Endothelial cell of umbilical vein (primary cell): ENCODE measurements at regions not wholly inside any gene's neighbourhood (a gene's known extent, or its start where the extent isn't known, plus 50 kb on each side); places are given as distances from the start of the nearest gene placed in this dataset.

Experiments
- BruUV-seq: library from RNA; stranded (reverse); fragments of 400-500 nt; replicated peaks from 2 replicates; lab custom pipeline; 2021; lab: Mats Ljungman, UMichigan
- CTCF ChIA-PET: fragments of 300-600, 350-600 bp; sonication (Branson Sonifier 250); formaldehyde crosslinking; loops from one replicate; lab custom pipeline; 2021; ENCODE audit warnings: antibody characterized with exemption, inconsistent platforms; lab: Charles Lee
- POLR2A ChIA-PET: fragments of 300-600, 350-600 bp; sonication (Branson Sonifier 250); formaldehyde crosslinking; loops from one replicate; lab custom pipeline; 2021; ENCODE audit warnings: antibody characterized with exemption, inconsistent platforms; lab: Charles Lee
- DNase-seq: peaks from one replicate; pipeline ENCODE4 v3.0.0-alpha.2; 2011; ENCODE audit warnings: low read depth, low spot score
- FAIRE-seq: peaks from 2 replicates; lab custom pipeline; 2011; peaks lifted over from hg19 to GRCh38; lab: Jason Lieb, UNC
- H2AFZ ChIP-seq: 2 replicates; pipeline ENCODE4 v1.6.0; 2012; ENCODE audit warnings: low read depth, low read length, control low read depth, inconsistent platforms
- H3K27ac ChIP-seq: 2 replicates; pipeline ENCODE4 v1.5.1; 2011; ENCODE audit warnings: low read depth, mild to moderate bottlenecking, control low read depth, low read length, moderate library complexity; ENCODE audit not compliant: insufficient read depth
- H3K27me3 ChIP-seq, 2 experiments: 2 replicates each; pipeline versions ENCODE4 v1.6.0 to v1.6.1; 2011; ENCODE audit warnings: low read length in 2 of 2, mixed read lengths in 1 of 2; ENCODE audit not compliant: control insufficient read depth in 2 of 2, insufficient read depth in 2 of 2
- H3K36me3 ChIP-seq, 2 experiments: 2 replicates in 1 of 2; 3 replicates in 1 of 2; pipeline ENCODE4 v1.5.1; 2011; ENCODE audit warnings: low read length in 2 of 2, mild to moderate bottlenecking in 1 of 2, moderate library complexity in 1 of 2; ENCODE audit not compliant: control insufficient read depth in 2 of 2, insufficient read depth in 2 of 2; ENCODE audit errors: extremely low read depth in 1 of 2
- H3K4me1 ChIP-seq: 3 replicates; pipeline ENCODE4 v1.5.1; 2011; ENCODE audit warnings: mild to moderate bottlenecking, low read length; ENCODE audit not compliant: control insufficient read depth, insufficient read depth; ENCODE audit errors: extremely low read depth
- H3K4me2 ChIP-seq: 2 replicates; pipeline ENCODE4 v1.6.1; 2011; ENCODE audit warnings: low read length, control low read depth, mixed read lengths; ENCODE audit not compliant: insufficient read depth
- H3K4me3 ChIP-seq, 3 experiments: fragments of 200-600 bp in 1 of 3; sonication (generic), shearing (Covaris generic) in 1 of 3; replicated peaks in 1 of 3; 2 replicates each; pipeline ENCODE4 v1.5.1; 2011 to 2016; ENCODE audit warnings: control low read depth in 3 of 3, low read length in 3 of 3, mild to moderate bottlenecking in 2 of 3, inconsistent platforms in 1 of 3, low read depth in 1 of 3, moderate library complexity in 1 of 3; ENCODE audit not compliant: insufficient read depth in 1 of 3
- H3K79me2 ChIP-seq: 2 replicates; pipeline ENCODE4 v1.6.0; 2012; ENCODE audit warnings: low read length, inconsistent platforms; ENCODE audit not compliant: control insufficient read depth, insufficient read depth
- H3K9ac ChIP-seq: replicated peaks from 2 replicates; pipeline ENCODE3; 2011; ENCODE audit warnings: low read length, control low read depth; ENCODE audit not compliant: insufficient read depth; ENCODE audit errors: extremely low read depth
- H3K9me1 ChIP-seq: replicated peaks from 3 replicates; pipeline ENCODE4 v1.6.0; 2011; ENCODE audit warnings: mild to moderate bottlenecking, low read length; ENCODE audit not compliant: control insufficient read depth, insufficient read depth; ENCODE audit errors: extremely low read depth
- H3K9me3 ChIP-seq: replicated peaks from 2 replicates; pipeline ENCODE4 v1.5.1; 2012; ENCODE audit warnings: low read length, inconsistent platforms; ENCODE audit not compliant: control insufficient read depth, insufficient read depth
- H4K20me1 ChIP-seq: replicated peaks from 2 replicates; pipeline ENCODE3; 2011; ENCODE audit warnings: mild to moderate bottlenecking, low read length; ENCODE audit not compliant: control insufficient read depth, insufficient read depth; ENCODE audit errors: extremely low read depth
- EZH2 ChIP-seq: IDR thresholded peaks from 2 replicates; pipeline ENCODE4 v1.6.1; 2012; ENCODE audit warnings: borderline replicate concordance, low read depth, mild to moderate bottlenecking, moderate library complexity, low read length, inconsistent platforms; ENCODE audit not compliant: severe bottlenecking
- FOS ChIP-seq: IDR thresholded peaks from 2 replicates; pipeline ENCODE4 v1.6.1; 2011; ENCODE audit warnings: mild to moderate bottlenecking, low read length, moderate library complexity, borderline replicate concordance; ENCODE audit not compliant: insufficient read depth
- GATA2 ChIP-seq: IDR thresholded peaks from 2 replicates; pipeline ENCODE4 v1.7.0; 2011; ENCODE audit warnings: low read depth, mild to moderate bottlenecking, moderate library complexity, mixed read lengths, low read length; ENCODE audit not compliant: insufficient read length, insufficient read depth
- JUN ChIP-seq: IDR thresholded peaks from 2 replicates; pipeline ENCODE4 v1.6.1; 2011; ENCODE audit warnings: borderline replicate concordance, low read depth; ENCODE audit not compliant: insufficient read length, insufficient read depth
- MYC ChIP-seq: IDR thresholded peaks from one replicate; pipeline ENCODE4 v1.6.1; 2011; ENCODE audit warnings: mild to moderate bottlenecking, low read depth, low read length
- POLR2A ChIP-seq: IDR thresholded peaks from 2 replicates; pipeline ENCODE4 v1.6.1; 2012; ENCODE audit warnings: low read depth, mild to moderate bottlenecking, control low read depth, low read length
- POLR2AphosphoS5 ChIP-seq: IDR thresholded peaks from 2 replicates; pipeline ENCODE4 v1.6.1; 2012; ENCODE audit warnings: low read depth, mild to moderate bottlenecking, control low read depth, low read length, moderate library complexity; ENCODE audit not compliant: insufficient read depth
- dilution Hi-C: fragments of 300-500 bp; cut with MboI; formaldehyde crosslinking; loops from one replicate; pipeline ENCODE4 v1.15.0; 2019; ENCODE audit warnings: low sequenced_read_pairs; ENCODE audit not compliant: extremely low pct_ligation_motif_present
- intact Hi-C: fragments of 100-400 bp; cut with micrococcal nuclease; formaldehyde crosslinking; loops from one replicate; pipeline ENCODE4 v1.10.0; 2022
- TF ChIP-seq, protein P1 (sequence below), 2 donors: IDR thresholded peaks; 1 replicate in 1 of 2; 2 replicates in 1 of 2; pipeline ENCODE4 v1.5.1; 2011; ENCODE audit warnings: low read length in 2 of 2, mild to moderate bottlenecking in 2 of 2, moderate library complexity in 2 of 2, control low read depth in 1 of 2, inconsistent platforms in 1 of 2, low read depth in 1 of 2; ENCODE audit not compliant: insufficient read depth in 1 of 2; ENCODE audit errors: extremely low read depth in 1 of 2
- TF ChIP-seq, protein P2 (sequence below): IDR thresholded peaks from 2 replicates; pipeline ENCODE4 v1.6.1; 2011; ENCODE audit not compliant: insufficient read depth, insufficient read length

DNA sequence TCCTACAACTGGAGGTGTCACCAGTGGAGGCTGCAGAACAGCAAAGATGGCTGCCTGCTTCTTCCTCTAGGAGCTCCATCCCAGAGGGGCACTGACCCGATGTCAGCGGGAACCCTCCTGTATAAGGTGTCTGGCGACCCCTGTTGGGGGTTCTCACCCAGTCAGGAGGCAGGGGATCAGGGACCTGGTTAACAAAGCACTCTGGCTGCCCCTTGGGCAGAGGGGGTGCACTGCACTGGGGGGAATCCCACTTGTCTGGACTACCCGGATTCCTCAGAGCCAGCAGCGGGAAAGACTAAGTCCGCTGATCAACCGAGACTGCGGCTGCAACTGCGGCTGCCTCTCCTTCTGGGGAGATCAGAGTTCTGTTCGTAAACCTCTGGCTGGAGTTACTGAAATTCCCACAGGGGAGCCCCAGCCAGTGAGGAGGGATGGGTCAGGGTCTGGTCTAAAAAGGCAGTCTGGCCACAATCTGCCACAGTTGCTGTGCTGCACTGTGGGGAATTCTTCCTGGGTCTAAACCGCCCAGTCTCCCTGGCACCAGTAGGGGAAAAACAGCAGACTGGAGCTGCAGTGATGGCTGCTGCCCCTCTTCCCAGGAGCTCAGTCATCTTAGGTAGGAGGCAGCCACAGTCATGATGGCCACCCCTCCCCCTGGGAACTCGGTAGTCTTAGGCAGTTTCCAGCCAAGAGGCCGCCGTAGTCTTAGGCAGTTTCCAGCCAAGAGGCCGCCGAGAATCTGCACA, 213.4 kb downstream of the CYB561 start:
- ChIA-PET POLR2A (no interaction called here), CTCF (no interaction called here)
- Histone ChIP-seq H3K9me3 (no peaks in the 10 kb centered on the region), H2AFZ (no peak overlapping the region), H3K4me2 (no peak overlapping the region), H3K4me3 (no peak overlapping the region), H4K20me1 (no peaks in the 10 kb centered on the region), H3K79me2 (no peaks in the 10 kb centered on the region), H3K9ac (no peak overlapping the region), H3K4me1 (no peaks in the 10 kb centered on the region), H3K9me1 (no peaks in the 10 kb centered on the region), H3K27ac (no peak overlapping the region), H3K27me3 (no peaks in the 10 kb centered on the region), H3K36me3 (no peaks in the 10 kb centered on the region)
- TF ChIP-seq MYC (no peak), EZH2 (no peak), JUN (no peak), FOS (no peak), POLR2A (no peak), GATA2 (no peak), POLR2AphosphoS5 (no peak)
- TF ChIP-seq, protein P1, sequence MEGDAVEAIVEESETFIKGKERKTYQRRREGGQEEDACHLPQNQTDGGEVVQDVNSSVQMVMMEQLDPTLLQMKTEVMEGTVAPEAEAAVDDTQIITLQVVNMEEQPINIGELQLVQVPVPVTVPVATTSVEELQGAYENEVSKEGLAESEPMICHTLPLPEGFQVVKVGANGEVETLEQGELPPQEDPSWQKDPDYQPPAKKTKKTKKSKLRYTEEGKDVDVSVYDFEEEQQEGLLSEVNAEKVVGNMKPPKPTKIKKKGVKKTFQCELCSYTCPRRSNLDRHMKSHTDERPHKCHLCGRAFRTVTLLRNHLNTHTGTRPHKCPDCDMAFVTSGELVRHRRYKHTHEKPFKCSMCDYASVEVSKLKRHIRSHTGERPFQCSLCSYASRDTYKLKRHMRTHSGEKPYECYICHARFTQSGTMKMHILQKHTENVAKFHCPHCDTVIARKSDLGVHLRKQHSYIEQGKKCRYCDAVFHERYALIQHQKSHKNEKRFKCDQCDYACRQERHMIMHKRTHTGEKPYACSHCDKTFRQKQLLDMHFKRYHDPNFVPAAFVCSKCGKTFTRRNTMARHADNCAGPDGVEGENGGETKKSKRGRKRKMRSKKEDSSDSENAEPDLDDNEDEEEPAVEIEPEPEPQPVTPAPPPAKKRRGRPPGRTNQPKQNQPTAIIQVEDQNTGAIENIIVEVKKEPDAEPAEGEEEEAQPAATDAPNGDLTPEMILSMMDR (IDR thresholded peaks at IDR 0.05; ENCODE audit: extremely low read depth in 1 of 2, insufficient read depth in 1 of 2, low read depth in 1 of 2, low read length in 2 of 2): no peak
- TF ChIP-seq, protein P2, sequence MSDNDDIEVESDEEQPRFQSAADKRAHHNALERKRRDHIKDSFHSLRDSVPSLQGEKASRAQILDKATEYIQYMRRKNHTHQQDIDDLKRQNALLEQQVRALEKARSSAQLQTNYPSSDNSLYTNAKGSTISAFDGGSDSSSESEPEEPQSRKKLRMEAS: no peak
- FAIRE-seq: no peak
- no peak for DNase-seq
- intact Hi-C loops (no loop called here), dilution Hi-C loops (no loop called here)
- BruUV-seq: no TSS peak
